ENCODE measurements at regions not wholly inside any gene's neighbourhood (a gene's known extent, or its start where the extent isn't known, plus 50 kb on each side); places are given as distances from the start of the nearest gene placed in this dataset.

GRCh38 chr4:19408490-19408889 lies 843.2 kb upstream of the SLIT2 start:
- DNase-seq (ENCODE audit: low read depth), result no peak

- no peak for DNase-seq (ENCODE audit: low read depth)
Observed at GRCh38 chr4:19406789-19407188, 844.9 kb upstream of the SLIT2 start.

- DNase-seq (ENCODE audit: low read depth), result no peak
Observed at GRCh38 chr4:19403786-19404370, 847.8 kb upstream of the SLIT2 start.

- no peak for DNase-seq (ENCODE audit: low read depth)
Observed at GRCh38 chr4:19402581-19403065, 849.1 kb upstream of the SLIT2 start.

- DNase-seq (ENCODE audit: low read depth), result no peak
Observed at GRCh38 chr4:19401301-19402080, 850.2 kb upstream of the SLIT2 start.

GRCh38 chr4:19400820-19401219 lies 850.9 kb upstream of the SLIT2 start:
- DNase-seq (ENCODE audit: low read depth), result no peak

GRCh38 chr4:19399001-19399400 lies 852.7 kb upstream of the SLIT2 start:
- DNase-seq (ENCODE audit: low read depth), result no peak

- no peak for DNase-seq (ENCODE audit: low read depth)
Observed at GRCh38 chr4:19386786-19387185, 864.9 kb upstream of the SLIT2 start.

GRCh38 chr4:19382993-19383756 lies 868.5 kb upstream of the SLIT2 start:
- DNase-seq (ENCODE audit: low read depth), result no peak

GRCh38 chr4:19381068-19381467 lies 870.6 kb upstream of the SLIT2 start:
- DNase-seq (ENCODE audit: low read depth), result no peak

GRCh38 chr4:19380600-19380999 lies 871.1 kb upstream of the SLIT2 start:
- no peak for DNase-seq (ENCODE audit: low read depth)

- DNase-seq (ENCODE audit: low read depth), result no peak
Observed at GRCh38 chr4:19379191-19379708, 872.5 kb upstream of the SLIT2 start.

- no peak for DNase-seq (ENCODE audit: low read depth)
Observed at GRCh38 chr4:19375931-19376330, 875.8 kb upstream of the SLIT2 start.

- no peak for DNase-seq (ENCODE audit: low read depth)
Observed at GRCh38 chr4:19375136-19375804, 876.4 kb upstream of the SLIT2 start.

GRCh38 chr4:19372390-19372789 lies 879.3 kb upstream of the SLIT2 start:
- no peak for DNase-seq (ENCODE audit: low read depth)

GRCh38 chr4:19368800-19369199 lies 882.9 kb upstream of the SLIT2 start:
- no peak for DNase-seq (ENCODE audit: low read depth)

- DNase-seq (ENCODE audit: low read depth), result no peak
Observed at GRCh38 chr4:19366916-19367315, 884.8 kb upstream of the SLIT2 start.

GRCh38 chr4:19358015-19358414 lies 893.7 kb upstream of the SLIT2 start:
- no peak for DNase-seq (ENCODE audit: low read depth)

- DNase-seq (ENCODE audit: low read depth), result no peak
Observed at GRCh38 chr4:19349416-19349815, 902.3 kb upstream of the SLIT2 start.

GRCh38 chr4:19348746-19349145 lies 903.0 kb upstream of the SLIT2 start:
- no peak for DNase-seq (ENCODE audit: low read depth)

- DNase-seq (ENCODE audit: low read depth), result no peak
Observed at GRCh38 chr4:19346636-19347035, 905.1 kb upstream of the SLIT2 start.

- no peak for DNase-seq (ENCODE audit: low read depth)
Observed at GRCh38 chr4:19329631-19330030, 922.1 kb upstream of the SLIT2 start.
